KMS-11 (cell line): ENCODE measurements at regions not wholly inside any gene's neighbourhood (a gene's known extent, or its start where the extent isn't known, plus 50 kb on each side); places are given as distances from the start of the nearest gene placed in this dataset.

Source experiments
- H2AFZ ChIP-seq: fragments of 200-600 bp; sonication (generic); 2 replicates; pipeline ENCODE4 v1.6.1; 2016; ENCODE audit warnings: antibody characterized with exemption, mixed run types, low read depth
- H3K27ac ChIP-seq: fragments of 200-600 bp; sonication (generic); 2 replicates; pipeline ENCODE4 v1.6.1; 2016; ENCODE audit warnings: mild to moderate bottlenecking, mixed run types
- H3K27me3 ChIP-seq: fragments of 200-600 bp; sonication (generic); 2 replicates; pipeline ENCODE4 v1.6.1; 2017; ENCODE audit warnings: mild to moderate bottlenecking, low read depth, mixed run types, moderate library complexity; ENCODE audit not compliant: insufficient read depth
- H3K36me3 ChIP-seq: fragments of 200-600 bp; sonication (generic); 2 replicates; pipeline ENCODE4 v1.6.1; 2017; ENCODE audit warnings: mild to moderate bottlenecking, mixed run types; ENCODE audit not compliant: insufficient read depth
- H3K4me1 ChIP-seq: fragments of 200-600 bp; sonication (generic); 2 replicates; pipeline ENCODE4 v1.6.1; 2016; ENCODE audit warnings: mild to moderate bottlenecking, low read depth, mixed run types; ENCODE audit not compliant: poor library complexity, severe bottlenecking
- H3K4me2 ChIP-seq: fragments of 200-600 bp; sonication (generic); 2 replicates; pipeline ENCODE4 v1.7.0; 2016; ENCODE audit warnings: mild to moderate bottlenecking, mixed run types
- H3K4me3 ChIP-seq: fragments of 200-600 bp; sonication (generic); IDR thresholded peaks from 2 replicates; pipeline ENCODE4 v1.6.1; 2017; ENCODE audit warnings: low read depth, low read length, mixed read lengths; ENCODE audit not compliant: insufficient read depth
- H3K79me2 ChIP-seq: fragments of 200-600 bp; sonication (generic); 2 replicates; pipeline ENCODE4 v1.6.1; 2016; ENCODE audit warnings: low read depth, mixed run types; ENCODE audit not compliant: insufficient read depth
- H3K9ac ChIP-seq: fragments of 200-600 bp; sonication (generic); 2 replicates; pipeline ENCODE4 v1.6.1; 2016; ENCODE audit warnings: mild to moderate bottlenecking, mixed run types
- H4K20me1 ChIP-seq: fragments of 200-600 bp; sonication (generic); 2 replicates; pipeline ENCODE4 v1.6.1; 2016; ENCODE audit warnings: mild to moderate bottlenecking, mixed run types; ENCODE audit not compliant: insufficient read depth
- TF ChIP-seq, protein P1 (sequence below): fragments of 200-600 bp; sonication (generic); conservative IDR thresholded peaks from 2 replicates; pipeline ENCODE4 v1.6.1; 2017; ENCODE audit warnings: low read depth, mild to moderate bottlenecking, antibody characterized with exemption, low read length, moderate library complexity, mixed read lengths

DNA sequence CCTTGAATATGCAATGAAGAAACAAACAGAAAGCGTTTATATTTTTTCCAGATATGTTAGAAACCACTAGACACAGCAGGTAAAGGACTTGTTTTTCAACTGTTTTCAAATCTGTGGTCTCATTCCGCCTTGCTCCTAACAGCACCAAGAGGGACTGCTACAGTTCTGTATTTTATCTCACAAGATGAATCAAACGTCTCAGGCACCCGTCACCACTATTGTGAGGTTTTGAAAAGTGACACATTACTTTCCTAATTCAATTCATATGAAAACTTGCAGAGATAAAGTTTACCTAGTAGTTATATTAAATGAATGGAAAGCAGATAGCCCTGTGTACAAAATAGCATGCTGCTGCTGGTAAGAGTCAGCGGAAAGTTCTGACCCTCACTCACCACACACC lies 386.3 kb downstream of the ETS1 start:
- Histone ChIP-seq H2AFZ (no peak overlapping the region), H3K36me3 (no peaks in the 10 kb centered on the region), H3K4me2 (no peak overlapping the region), H3K27ac (no peak overlapping the region), H3K4me1 (no peaks in the 10 kb centered on the region), H3K79me2 (no peaks in the 10 kb centered on the region), H3K9ac (no peak overlapping the region), H3K27me3 (no peaks in the 10 kb centered on the region), H4K20me1 (no peaks in the 10 kb centered on the region), H3K4me3 (no peak overlapping the region)
- TF ChIP-seq, protein P1, sequence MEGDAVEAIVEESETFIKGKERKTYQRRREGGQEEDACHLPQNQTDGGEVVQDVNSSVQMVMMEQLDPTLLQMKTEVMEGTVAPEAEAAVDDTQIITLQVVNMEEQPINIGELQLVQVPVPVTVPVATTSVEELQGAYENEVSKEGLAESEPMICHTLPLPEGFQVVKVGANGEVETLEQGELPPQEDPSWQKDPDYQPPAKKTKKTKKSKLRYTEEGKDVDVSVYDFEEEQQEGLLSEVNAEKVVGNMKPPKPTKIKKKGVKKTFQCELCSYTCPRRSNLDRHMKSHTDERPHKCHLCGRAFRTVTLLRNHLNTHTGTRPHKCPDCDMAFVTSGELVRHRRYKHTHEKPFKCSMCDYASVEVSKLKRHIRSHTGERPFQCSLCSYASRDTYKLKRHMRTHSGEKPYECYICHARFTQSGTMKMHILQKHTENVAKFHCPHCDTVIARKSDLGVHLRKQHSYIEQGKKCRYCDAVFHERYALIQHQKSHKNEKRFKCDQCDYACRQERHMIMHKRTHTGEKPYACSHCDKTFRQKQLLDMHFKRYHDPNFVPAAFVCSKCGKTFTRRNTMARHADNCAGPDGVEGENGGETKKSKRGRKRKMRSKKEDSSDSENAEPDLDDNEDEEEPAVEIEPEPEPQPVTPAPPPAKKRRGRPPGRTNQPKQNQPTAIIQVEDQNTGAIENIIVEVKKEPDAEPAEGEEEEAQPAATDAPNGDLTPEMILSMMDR = no peak

DNA sequence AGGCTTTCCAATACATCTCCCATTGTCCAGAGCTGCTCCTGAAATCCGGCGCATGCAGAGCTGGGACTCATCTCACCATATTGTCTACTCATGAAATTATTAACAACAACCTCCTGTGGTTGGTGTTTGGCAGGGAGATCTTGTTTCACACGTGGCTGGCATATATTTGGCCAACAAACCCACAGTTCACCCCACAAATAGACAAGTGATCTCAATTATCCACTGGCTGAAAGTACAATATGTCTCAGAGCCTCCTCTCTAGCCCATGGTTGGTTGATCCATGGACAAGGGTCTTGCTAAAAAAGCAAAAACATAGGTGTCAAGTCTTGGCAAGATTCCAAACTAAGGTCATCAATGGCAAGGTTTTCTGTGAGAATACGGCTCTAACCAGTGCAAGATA lies 386.9 kb downstream of the ETS1 start:
- TF ChIP-seq, protein P1 = no peak

DNA sequence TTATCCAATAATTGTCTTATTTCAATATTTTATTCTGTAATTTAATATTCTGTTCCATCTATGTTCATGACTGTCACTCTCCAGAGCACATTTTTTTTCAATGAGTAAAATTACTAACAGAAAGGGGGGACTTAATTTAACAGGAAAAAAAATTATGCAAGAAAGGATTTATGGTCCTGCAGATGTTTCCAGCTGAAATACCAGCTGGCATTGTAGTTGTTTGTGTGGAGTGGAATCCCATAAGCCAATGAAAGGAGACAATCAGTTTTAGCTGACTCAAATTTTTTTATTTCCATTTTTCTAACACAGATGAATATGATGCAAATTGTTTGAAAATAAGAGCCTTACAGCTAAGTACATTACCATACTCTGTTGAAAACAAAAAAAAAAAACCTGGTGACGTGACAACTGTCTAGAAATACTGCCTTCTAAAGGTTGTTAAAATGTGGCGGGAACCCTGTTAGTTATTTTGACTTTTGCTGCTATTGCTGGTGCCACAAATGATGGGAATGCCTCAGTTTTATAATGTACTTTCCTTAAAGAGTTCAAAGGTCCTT lies 389.1 kb downstream of the ETS1 start:
- H3K79me2 ChIP-seq = no peaks in the 10 kb centered on the region
- H2AFZ ChIP-seq = no peak overlapping the region
- no peaks in the 10 kb centered on the region for H4K20me1 ChIP-seq
- no peak overlapping the region for H3K4me2 ChIP-seq
- no peak overlapping the region for H3K9ac ChIP-seq
- no peaks in the 10 kb centered on the region for H3K27me3 ChIP-seq
- no peak overlapping the region for H3K4me3 ChIP-seq
- no peak overlapping the region for H3K27ac ChIP-seq
- no peaks in the 10 kb centered on the region for H3K4me1 ChIP-seq
- TF ChIP-seq, protein P1 = no peak
- H3K36me3 ChIP-seq = no peaks in the 10 kb centered on the region

More for the DNA sequence above, 386.9 kb downstream of the ETS1 start:
- H3K79me2 ChIP-seq = no peaks in the 10 kb centered on the region
- no peak overlapping the region for H3K9ac ChIP-seq
- H3K27ac ChIP-seq = no peak overlapping the region
- no peaks in the 10 kb centered on the region for H4K20me1 ChIP-seq
- no peak overlapping the region for H3K4me3 ChIP-seq
- H3K36me3 ChIP-seq = no peaks in the 10 kb centered on the region
- no peak overlapping the region for H3K4me2 ChIP-seq
- no peaks in the 10 kb centered on the region for H3K4me1 ChIP-seq
- no peak overlapping the region for H2AFZ ChIP-seq
- H3K27me3 ChIP-seq = no peaks in the 10 kb centered on the region

DNA sequence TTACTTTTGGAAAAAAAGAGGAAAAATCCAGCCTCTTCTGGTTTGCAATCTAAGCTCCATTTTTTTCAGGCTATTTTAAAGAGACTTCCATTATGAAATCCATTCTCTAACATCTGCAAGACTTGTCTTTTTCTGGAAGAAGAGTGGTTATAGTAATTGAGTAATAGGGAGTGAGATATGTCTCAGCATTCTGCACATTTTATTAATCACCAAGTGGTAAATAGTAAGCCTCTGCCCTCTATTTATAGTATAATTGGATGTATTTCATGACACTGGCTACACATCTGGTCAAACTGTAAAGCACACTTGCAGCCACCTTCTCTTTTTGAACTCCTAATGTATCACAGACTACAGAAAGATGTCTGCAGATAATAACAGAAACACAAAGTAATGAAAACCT lies 391.1 kb downstream of the ETS1 start:
- Histone ChIP-seq H3K4me3 (no peak overlapping the region), H3K27ac (no peak overlapping the region), H3K36me3 (no peaks in the 10 kb centered on the region), H3K79me2 (no peaks in the 10 kb centered on the region), H2AFZ (no peak overlapping the region), H3K4me1 (no peaks in the 10 kb centered on the region), H4K20me1 (no peaks in the 10 kb centered on the region), H3K9ac (no peak overlapping the region), H3K4me2 (no peak overlapping the region), H3K27me3 (no peaks in the 10 kb centered on the region)
- TF ChIP-seq, protein P1 = no peak

DNA sequence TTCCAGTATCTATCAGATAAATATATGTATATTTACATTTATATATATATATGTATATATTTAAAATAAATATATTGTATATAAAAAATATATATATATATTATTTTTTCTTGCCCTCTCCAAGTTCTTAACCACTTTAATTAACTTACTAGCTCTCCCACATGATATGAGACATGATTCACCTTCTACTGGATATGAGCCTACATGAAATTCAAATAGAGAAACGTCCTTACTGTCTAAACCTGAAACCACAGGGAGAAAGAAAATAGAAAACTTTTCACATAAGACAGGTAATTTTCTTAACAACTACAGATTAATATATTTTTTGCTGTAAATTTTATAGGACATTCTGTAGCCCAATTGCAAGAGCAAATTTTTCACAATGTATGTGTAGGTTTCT lies 391.6 kb downstream of the ETS1 start:
- H3K9ac ChIP-seq = no peak overlapping the region
- no peaks in the 10 kb centered on the region for H4K20me1 ChIP-seq
- TF ChIP-seq, protein P1 = no peak
- H3K4me2 ChIP-seq = no peak overlapping the region
- no peak overlapping the region for H2AFZ ChIP-seq
- H3K36me3 ChIP-seq = no peaks in the 10 kb centered on the region
- H3K27me3 ChIP-seq = no peaks in the 10 kb centered on the region
- H3K79me2 ChIP-seq = no peaks in the 10 kb centered on the region
- H3K27ac ChIP-seq = no peak overlapping the region
- H3K4me1 ChIP-seq = no peaks in the 10 kb centered on the region
- H3K4me3 ChIP-seq = no peak overlapping the region
